AML-193 (cell line): ENCODE measurements at regions not wholly inside any gene's neighbourhood (a gene's known extent, or its start where the extent isn't known, plus 50 kb on each side); places are given as distances from the start of the nearest gene placed in this dataset.

Source experiments
- DNase-seq, 2 experiments: peaks; one replicate each; lab custom pipeline; 2025; lab: John Stamatoyannopoulos, UW

GRCh38 chr20:24376311-24377099 is 92.9 kb upstream of the SYNDIG1 start:
- no peak for DNase-seq

- DNase-seq = no peak
Measured at GRCh38 chr20:24373372-24373771, 96.1 kb upstream of the SYNDIG1 start.

GRCh38 chr20:24370911-24371695 is 98.3 kb upstream of the SYNDIG1 start:
- DNase-seq = no peak

GRCh38 chr20:24370249-24370648 is 99.2 kb upstream of the SYNDIG1 start:
- DNase-seq = no peak

DNA sequence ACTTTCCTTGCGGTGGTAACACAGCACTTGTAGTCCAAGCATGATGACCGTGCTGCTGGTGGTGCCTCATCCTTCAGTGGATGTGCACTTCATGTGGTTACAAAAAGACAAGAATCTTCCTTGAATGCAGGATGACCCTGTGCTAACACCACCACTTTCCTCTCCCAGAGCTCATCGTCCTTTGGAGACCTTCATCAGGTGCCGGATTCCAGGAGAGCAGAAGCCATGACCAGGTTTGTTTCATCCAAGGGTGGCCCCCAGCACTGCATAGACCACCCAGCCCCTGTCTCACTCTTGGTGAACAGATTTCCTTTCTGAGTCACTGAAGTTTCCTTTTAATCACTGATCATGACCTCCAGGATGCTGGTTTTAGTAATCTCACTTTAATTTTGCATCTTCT is 101.2 kb upstream of the SYNDIG1 start:
- no peak for DNase-seq

- DNase-seq = no peak
Measured at GRCh38 chr20:24366336-24367004, 103.0 kb upstream of the SYNDIG1 start.

- no peak for DNase-seq
Measured at GRCh38 chr20:24365670-24366069, 103.8 kb upstream of the SYNDIG1 start.

DNA sequence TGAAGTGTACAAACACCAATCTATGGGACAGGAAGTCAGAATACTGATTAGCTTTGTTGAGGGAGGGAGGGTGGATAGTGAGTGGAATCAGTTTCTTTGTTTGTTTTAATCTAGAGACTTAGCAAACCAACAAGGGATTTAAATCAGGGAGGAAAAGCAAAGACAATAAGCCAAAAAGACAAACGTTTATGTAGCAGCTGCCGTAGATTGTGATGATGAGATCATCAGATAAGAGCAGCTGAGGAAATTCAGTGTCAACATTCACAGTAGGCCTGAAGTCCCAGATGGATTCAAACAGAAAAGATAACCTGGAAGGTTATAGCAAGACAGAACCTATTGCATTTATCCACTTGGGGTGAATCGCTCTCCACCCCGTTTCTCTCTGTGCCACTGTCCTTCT is 104.9 kb upstream of the SYNDIG1 start:
- no peak for DNase-seq

DNA sequence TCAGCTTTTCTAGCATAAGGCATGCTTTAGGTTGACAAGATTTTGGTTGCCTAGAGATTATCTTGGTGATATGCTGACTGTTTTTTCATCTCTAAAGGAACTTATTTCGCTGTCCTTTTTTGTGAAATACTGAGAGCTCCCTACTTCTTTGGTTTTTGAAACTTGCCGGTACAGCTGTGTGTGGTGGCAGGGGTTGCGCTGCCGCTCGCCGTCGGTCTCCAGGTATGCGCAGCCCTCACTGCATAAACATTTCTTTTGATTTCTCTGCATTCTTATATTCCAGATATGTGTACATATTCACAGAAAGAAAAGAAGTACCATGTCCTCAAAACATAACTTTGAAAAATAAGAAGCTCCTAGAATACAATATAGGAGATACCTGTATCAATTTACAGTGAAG is 106.4 kb upstream of the SYNDIG1 start:
- DNase-seq = no peak

DNA sequence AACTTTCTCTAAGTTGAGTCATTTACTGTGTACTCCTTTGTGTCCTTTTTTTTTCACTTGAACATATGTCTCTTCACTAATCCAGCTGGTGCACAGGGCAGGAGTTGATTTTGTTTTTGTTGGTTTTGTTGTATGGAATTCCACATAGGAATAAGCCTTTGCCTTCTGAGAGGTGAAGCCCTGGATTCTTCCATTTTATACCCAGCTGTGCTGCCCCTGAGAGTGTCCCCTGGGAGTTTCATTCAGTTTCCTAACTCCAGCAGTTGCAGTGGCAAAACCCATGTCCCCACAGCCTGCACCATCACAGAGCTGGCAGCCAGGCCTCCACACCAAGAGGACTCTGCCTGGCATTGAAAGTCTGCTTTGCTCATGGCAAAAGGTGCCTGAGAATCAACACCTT is 107.3 kb upstream of the SYNDIG1 start:
- DNase-seq = no peak

DNA sequence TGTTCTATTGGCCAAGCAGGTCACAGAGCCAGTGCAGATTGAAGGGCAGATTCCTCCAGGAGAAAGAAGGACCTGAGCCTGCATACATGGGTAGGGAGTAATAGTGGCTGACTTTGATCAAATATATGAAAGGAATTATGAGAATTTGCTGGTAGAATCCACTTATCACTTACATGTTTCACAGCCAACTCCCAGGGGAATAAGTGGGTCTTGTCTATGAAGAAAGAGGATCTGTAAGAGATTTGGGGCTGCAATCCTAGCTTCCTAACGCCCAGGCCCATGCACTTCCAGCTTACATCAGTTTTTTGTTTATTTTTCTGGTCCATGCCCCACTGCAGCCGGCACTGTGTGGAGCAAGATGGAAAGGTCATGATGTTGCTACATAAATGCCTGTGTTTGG is 107.9 kb upstream of the SYNDIG1 start:
- DNase-seq = no peak

DNA sequence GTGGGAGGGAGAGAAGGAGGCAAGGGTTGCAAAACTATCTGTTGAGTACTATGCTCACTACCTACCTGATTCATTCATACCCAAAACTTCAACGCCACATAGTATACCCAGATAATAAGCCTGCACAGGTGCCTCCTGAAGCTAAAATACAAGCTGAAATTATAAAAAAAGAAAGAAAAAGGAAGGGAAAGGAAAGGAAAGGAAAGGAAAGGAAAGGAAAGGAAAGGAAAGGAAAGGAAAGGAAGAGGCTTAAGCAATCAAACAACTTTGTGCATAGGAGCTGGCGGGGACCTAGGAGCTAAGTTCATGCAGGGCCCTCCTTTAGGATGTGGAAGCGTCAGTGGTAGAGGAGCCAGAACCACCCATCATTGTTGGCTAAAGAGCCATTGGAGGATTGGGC is 108.9 kb upstream of the SYNDIG1 start:
- no peak for DNase-seq

- no peak for DNase-seq
Measured at GRCh38 chr20:24359321-24360027, 110.0 kb upstream of the SYNDIG1 start.

- DNase-seq = no peak
Measured at GRCh38 chr20:24357931-24358330, 111.5 kb upstream of the SYNDIG1 start.

DNA sequence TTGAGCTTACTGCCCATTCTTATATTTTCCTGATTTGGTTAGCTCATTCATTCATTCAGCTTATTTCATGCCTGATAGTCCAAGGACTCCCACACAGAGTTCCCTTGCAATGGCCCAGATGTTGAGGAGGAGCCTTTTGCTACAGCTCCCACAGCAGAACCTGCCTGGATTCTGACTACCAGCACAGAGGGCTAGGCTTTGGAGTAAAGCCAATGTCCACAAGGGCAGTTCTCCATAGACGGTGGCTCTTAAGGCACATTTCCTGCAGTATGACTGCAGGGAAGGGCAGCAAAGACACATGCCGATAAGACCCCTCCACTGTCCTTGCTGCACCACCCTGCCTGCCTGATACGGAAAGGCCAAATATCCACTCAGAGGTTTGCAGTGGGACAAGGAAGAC is 112.3 kb upstream of the SYNDIG1 start:
- no peak for DNase-seq

DNA sequence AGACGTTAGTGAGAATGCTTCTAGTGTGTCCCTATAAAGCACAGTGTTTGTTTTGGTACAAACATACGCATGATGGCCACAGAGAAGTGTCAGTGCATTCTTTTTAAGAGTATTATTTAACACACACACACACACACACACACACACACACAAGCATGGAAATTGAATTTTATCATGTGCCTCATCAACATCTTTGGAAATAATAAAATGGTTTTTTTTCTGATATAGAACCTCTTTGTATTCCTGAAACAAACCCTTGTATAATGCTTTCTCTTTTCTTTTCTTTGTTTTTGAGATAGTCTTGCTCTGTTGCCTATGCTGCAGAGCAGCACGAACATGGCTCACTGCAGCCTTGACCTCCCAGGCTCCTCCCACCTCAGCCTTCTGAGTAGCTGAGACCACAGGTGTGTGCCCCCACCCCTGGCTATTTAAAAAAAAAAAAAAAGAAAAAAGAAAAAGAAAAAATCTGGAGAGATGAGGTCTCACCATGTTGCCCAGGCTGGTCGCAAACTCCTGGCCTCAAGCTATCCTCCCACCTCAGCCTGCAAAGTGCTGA is 116.2 kb upstream of the SYNDIG1 start:
- DNase-seq = no peak

DNA sequence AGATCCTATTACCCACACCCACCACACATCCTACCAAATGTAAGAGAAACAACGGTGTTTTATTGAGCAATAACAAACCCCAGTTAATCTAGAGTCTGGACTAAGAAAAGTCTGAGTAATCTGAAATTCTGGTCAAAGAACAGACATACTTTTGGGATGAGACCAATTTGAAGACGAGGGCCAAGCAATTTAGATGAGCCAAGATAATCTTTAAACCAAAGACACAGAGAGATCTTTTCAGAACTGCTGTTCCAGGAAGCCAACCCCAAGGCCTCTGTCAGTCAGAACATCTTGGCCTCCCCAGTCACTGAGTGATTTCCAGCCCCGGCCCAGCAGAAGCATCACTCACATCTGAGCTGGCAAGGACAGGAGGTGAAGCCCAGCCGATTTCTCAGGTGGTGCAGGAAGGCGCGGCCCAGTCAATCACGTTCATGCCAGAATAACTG is 118.5 kb upstream of the SYNDIG1 start:
- no peak for DNase-seq

GRCh38 chr20:24341781-24342180 is 127.6 kb upstream of the SYNDIG1 start:
- DNase-seq = no peak

GRCh38 chr20:24340933-24341332 is 128.5 kb upstream of the SYNDIG1 start:
- no peak for DNase-seq

DNA sequence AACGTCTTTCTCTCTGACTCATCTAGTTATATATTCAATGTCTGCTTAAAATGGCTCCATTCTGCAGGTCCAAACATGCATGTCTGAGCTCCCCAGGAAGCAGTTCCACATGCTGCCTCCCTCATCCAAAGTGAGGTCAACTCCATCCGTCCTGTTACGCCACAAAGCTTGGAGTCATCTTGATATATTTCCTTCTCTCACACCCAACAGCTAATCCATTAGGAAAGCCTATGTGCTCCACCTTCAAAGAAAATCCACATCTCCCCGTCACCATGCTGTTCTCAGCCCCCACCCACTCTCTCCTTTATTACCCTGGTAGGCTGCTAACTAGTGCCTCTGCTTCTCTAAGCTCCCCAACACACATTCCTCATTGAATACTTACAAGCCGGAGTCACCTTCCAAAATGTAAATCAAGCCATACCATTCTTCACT is 130.2 kb upstream of the SYNDIG1 start:
- DNase-seq = no peak

GRCh38 chr20:24337551-24337950 is 131.9 kb upstream of the SYNDIG1 start:
- no peak for DNase-seq

DNA sequence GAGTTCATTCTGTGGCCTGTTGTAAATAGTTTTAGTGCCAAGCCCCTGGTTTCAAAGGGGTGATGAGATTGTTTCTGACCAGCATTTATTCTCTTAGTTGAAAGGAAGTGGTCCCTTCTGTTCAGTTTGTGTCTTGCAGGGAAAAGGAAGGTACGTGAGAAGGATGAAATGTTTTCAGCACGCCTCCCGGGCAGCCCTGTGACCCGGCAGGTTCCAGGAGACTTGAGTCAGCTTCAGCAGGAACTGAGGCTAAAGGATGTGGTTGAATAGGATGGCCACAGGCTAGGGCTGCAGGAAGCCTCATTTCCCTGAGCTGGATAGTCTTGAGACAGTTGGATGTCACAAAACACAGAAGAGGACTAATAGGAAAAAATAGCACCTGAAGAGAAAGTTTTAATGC is 132.4 kb upstream of the SYNDIG1 start:
- peak; percentile 45 to 58 for DNase-seq
